Peyer's patch (tissue), 4 donors: ENCODE measurements at regions not wholly inside any gene's neighbourhood (a gene's known extent, or its start where the extent isn't known, plus 50 kb on each side); places are given as distances from the start of the nearest gene placed in this dataset.

Experiments used
- CTCF ChIP-seq, 6 experiments: fragments of 450-650 bp in 4 of 6; fragments of 200-600 bp in 2 of 6; sonication (generic) in 1 of 6; IDR thresholded peaks; one replicate each; pipeline ENCODE4 v1.5.1; 2017 to 2019; ENCODE audit warnings: antibody characterized with exemption in 6 of 6, mild to moderate bottlenecking in 3 of 6, moderate library complexity in 1 of 6
- POLR2A ChIP-seq, 2 donors: fragments of 450-650 bp; IDR thresholded peaks; one replicate each; pipeline ENCODE4 v1.5.1; 2017; ENCODE audit warnings: antibody characterized with exemption in 2 of 2, mild to moderate bottlenecking in 2 of 2, moderate library complexity in 2 of 2

- TF ChIP-seq CTCF (IDR thresholded peaks at IDR 0.05), result no peak
- no peak for TF ChIP-seq POLR2A (IDR thresholded peaks at IDR 0.05)
Observed at GRCh38 chr2:226657340-226658053, 142.1 kb downstream of the IRS1 start.
